ENCODE measurements at regions not wholly inside any gene's neighbourhood (a gene's known extent, or its start where the extent isn't known, plus 50 kb on each side); places are given as distances from the start of the nearest gene placed in this dataset.

DNA sequence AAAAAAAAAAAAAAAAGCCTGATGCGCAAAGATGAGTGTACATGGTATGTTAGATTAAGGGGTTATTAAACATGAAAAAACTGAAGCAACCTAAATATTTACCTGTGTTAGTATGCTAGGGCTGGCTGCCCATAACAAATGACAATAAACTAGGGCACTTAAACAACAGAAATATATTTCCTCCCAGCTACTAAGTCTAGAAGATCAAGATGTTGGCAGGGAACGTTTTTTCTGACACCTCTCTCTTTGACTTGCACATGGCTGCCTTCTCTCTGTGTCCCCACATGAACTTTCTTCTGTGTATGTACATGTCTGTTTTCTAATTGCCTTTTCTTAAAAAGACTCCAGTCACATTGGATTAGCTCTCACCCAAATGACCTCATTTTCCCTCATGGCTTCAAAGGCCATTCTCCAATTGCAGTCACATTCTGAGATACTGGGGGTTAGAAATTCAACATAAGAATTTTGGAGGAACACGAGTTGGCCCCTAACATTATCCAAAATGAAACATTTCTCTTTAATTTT is 694.5 kb downstream of the CDH9 start:
- no TSS peak for BruUV-seq (replicated peaks)
- no peaks in the 10 kb centered on the region for H3K27me3 ChIP-seq (ENCODE audit: control insufficient read depth, insufficient read depth, low read length)
- H3K36me3 ChIP-seq (ENCODE audit: control insufficient read depth, insufficient read depth, low read length) = no peaks in the 10 kb centered on the region
- ChIA-PET POLR2A (no interaction called here), CTCF (no interaction called here)
- no peak overlapping the region for H3K4me3 ChIP-seq (ENCODE audit: low read depth in 2 of 2, low read length in 2 of 2)
- no peak for ATAC-seq
- in situ Hi-C loops (cut with HindIII; ENCODE audit: low pct_unique_long_range_greater_than_20kb, low sequenced_read_pairs) = no loop called here
- no peaks in the 10 kb centered on the region for H3K9me3 ChIP-seq (ENCODE audit: control insufficient read depth, insufficient read depth, low read depth, low read length)
- no peak for DNase-seq (ENCODE audit: low read depth, low spot score)
- no peak overlapping the region for H3K27ac ChIP-seq (ENCODE audit: low read length)
- no peaks in the 10 kb centered on the region for H3K4me1 ChIP-seq (ENCODE audit: control insufficient read depth, insufficient read depth, low read length)
- intact Hi-C loops (cut with micrococcal nuclease; ENCODE audit: unreplicated experiment) = no loop called here
- TF ChIP-seq, protein P1, sequence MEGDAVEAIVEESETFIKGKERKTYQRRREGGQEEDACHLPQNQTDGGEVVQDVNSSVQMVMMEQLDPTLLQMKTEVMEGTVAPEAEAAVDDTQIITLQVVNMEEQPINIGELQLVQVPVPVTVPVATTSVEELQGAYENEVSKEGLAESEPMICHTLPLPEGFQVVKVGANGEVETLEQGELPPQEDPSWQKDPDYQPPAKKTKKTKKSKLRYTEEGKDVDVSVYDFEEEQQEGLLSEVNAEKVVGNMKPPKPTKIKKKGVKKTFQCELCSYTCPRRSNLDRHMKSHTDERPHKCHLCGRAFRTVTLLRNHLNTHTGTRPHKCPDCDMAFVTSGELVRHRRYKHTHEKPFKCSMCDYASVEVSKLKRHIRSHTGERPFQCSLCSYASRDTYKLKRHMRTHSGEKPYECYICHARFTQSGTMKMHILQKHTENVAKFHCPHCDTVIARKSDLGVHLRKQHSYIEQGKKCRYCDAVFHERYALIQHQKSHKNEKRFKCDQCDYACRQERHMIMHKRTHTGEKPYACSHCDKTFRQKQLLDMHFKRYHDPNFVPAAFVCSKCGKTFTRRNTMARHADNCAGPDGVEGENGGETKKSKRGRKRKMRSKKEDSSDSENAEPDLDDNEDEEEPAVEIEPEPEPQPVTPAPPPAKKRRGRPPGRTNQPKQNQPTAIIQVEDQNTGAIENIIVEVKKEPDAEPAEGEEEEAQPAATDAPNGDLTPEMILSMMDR (IDR thresholded peaks at IDR 0.05) = no peak
- TF ChIP-seq TCF7L2 (IDR thresholded peaks at IDR 0.05; ENCODE audit: low read depth, low read length) (no peak), SIN3A (IDR thresholded peaks at IDR 0.05; ENCODE audit: borderline replicate concordance, insufficient read depth, low read depth, low read length) (no peak), POLR2AphosphoS5 (IDR thresholded peaks at IDR 0.05; ENCODE audit: low read depth, low read length) (no peak)
- TF ChIP-seq, protein P2, sequence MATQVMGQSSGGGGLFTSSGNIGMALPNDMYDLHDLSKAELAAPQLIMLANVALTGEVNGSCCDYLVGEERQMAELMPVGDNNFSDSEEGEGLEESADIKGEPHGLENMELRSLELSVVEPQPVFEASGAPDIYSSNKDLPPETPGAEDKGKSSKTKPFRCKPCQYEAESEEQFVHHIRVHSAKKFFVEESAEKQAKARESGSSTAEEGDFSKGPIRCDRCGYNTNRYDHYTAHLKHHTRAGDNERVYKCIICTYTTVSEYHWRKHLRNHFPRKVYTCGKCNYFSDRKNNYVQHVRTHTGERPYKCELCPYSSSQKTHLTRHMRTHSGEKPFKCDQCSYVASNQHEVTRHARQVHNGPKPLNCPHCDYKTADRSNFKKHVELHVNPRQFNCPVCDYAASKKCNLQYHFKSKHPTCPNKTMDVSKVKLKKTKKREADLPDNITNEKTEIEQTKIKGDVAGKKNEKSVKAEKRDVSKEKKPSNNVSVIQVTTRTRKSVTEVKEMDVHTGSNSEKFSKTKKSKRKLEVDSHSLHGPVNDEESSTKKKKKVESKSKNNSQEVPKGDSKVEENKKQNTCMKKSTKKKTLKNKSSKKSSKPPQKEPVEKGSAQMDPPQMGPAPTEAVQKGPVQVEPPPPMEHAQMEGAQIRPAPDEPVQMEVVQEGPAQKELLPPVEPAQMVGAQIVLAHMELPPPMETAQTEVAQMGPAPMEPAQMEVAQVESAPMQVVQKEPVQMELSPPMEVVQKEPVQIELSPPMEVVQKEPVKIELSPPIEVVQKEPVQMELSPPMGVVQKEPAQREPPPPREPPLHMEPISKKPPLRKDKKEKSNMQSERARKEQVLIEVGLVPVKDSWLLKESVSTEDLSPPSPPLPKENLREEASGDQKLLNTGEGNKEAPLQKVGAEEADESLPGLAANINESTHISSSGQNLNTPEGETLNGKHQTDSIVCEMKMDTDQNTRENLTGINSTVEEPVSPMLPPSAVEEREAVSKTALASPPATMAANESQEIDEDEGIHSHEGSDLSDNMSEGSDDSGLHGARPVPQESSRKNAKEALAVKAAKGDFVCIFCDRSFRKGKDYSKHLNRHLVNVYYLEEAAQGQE (IDR thresholded peaks at IDR 0.05; ENCODE audit: insufficient read depth in 1 of 2, low read depth in 2 of 2, low read length in 1 of 2) = no peak

DNA sequence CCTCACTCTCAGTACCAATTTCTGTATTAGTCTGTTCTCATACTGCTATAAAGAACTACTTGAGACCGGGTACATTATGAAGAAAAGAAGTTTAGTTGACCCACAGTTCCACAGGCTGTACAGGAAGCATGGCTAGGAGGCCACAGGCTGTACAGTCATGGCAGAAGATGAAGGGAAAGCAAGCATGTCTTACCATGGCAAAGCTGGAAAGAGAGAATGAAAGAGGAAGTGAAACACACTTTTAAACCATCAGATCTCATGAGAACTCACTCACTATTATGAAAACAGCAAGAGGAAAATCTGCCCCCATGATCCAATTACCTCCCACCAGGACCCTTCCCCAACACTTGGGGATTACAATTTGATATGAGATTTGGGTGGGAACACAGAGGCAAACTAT is 698.8 kb downstream of the CDH9 start:
- DNase-seq (ENCODE audit: low read depth, low spot score) = no peak
- POLR2A ChIA-PET = no interaction called here
- BruUV-seq (replicated peaks) = no TSS peak
- ATAC-seq = no peak
- TF ChIP-seq, protein P1 (IDR thresholded peaks at IDR 0.05) = no peak
- Histone ChIP-seq H3K27me3 (ENCODE audit: control insufficient read depth, insufficient read depth, low read length) (no peaks in the 10 kb centered on the region), H3K27ac (ENCODE audit: low read length) (no peak overlapping the region), H3K9me3 (ENCODE audit: control insufficient read depth, insufficient read depth, low read depth, low read length) (no peaks in the 10 kb centered on the region), H3K4me3 (ENCODE audit: low read depth in 2 of 2, low read length in 2 of 2) (no peak overlapping the region), H3K36me3 (ENCODE audit: control insufficient read depth, insufficient read depth, low read length) (no peaks in the 10 kb centered on the region), H3K4me1 (ENCODE audit: control insufficient read depth, insufficient read depth, low read length) (no peaks in the 10 kb centered on the region)
- CTCF ChIA-PET = no interaction called here
- in situ Hi-C loops (cut with HindIII; ENCODE audit: low pct_unique_long_range_greater_than_20kb, low sequenced_read_pairs) = no loop called here
- intact Hi-C loops (cut with micrococcal nuclease; ENCODE audit: unreplicated experiment) = loop anchor here (10.0 kb wide), 1 partner anchor 145 kb away; no protein-coding TSS in a partner anchor
